ENCODE measurements at regions not wholly inside any gene's neighbourhood (a gene's known extent, or its start where the extent isn't known, plus 50 kb on each side); places are given as distances from the start of the nearest gene placed in this dataset.
"Not testable (repeated sequence)": the region's sequence is repeated elsewhere in the genome, so short reads cannot be mapped to it uniquely, and the experiment has no call there.

GRCh38 chr15:69910514-69910913 is 187.2 kb downstream of the TLE3 start:
- DNase-seq (ENCODE audit: low read depth, low spot score): no peak

- no peak for DNase-seq (ENCODE audit: low read depth, low spot score)
These were observed 185.6 kb downstream of the TLE3 start for GRCh38 chr15:69912116-69912515.

- DNase-seq (ENCODE audit: low read depth, low spot score): no peak
These were observed 183.7 kb downstream of the TLE3 start for GRCh38 chr15:69914040-69914439.

- DNase-seq (ENCODE audit: low read depth, low spot score): no peak
These were observed 182.8 kb downstream of the TLE3 start for GRCh38 chr15:69914960-69915359.

- no peak for DNase-seq (ENCODE audit: low read depth, low spot score)
These were observed 181.4 kb downstream of the TLE3 start for GRCh38 chr15:69916169-69916785.

- no peak for DNase-seq (ENCODE audit: low read depth, low spot score)
These were observed 180.7 kb downstream of the TLE3 start for GRCh38 chr15:69917056-69917455.

- DNase-seq (ENCODE audit: low read depth, low spot score): no peak
These were observed 177.9 kb downstream of the TLE3 start for GRCh38 chr15:69919816-69920215.

GRCh38 chr15:69920221-69920620 is 177.5 kb downstream of the TLE3 start:
- no peak for DNase-seq (ENCODE audit: low read depth, low spot score)

GRCh38 chr15:69921626-69922619 is 175.8 kb downstream of the TLE3 start:
- no peak for DNase-seq (ENCODE audit: low read depth, low spot score)

GRCh38 chr15:69924531-69924930 is 173.2 kb downstream of the TLE3 start:
- no peak for DNase-seq (ENCODE audit: low read depth, low spot score)

GRCh38 chr15:69926006-69926405 is 171.7 kb downstream of the TLE3 start:
- DNase-seq (ENCODE audit: low read depth, low spot score): no peak

- DNase-seq (ENCODE audit: low read depth, low spot score): no peak
These were observed 171.0 kb downstream of the TLE3 start for GRCh38 chr15:69926721-69927120.

- DNase-seq (ENCODE audit: low read depth, low spot score): not testable (repeated sequence)
These were observed 168.8 kb downstream of the TLE3 start for GRCh38 chr15:69928890-69929289.

GRCh38 chr15:69929905-69930630 is 167.6 kb downstream of the TLE3 start:
- DNase-seq (ENCODE audit: low read depth, low spot score): no peak

GRCh38 chr15:69930754-69931153 is 167.0 kb downstream of the TLE3 start:
- DNase-seq (ENCODE audit: low read depth, low spot score): no peak

GRCh38 chr15:69931156-69931555 is 166.6 kb downstream of the TLE3 start:
- DNase-seq (ENCODE audit: low read depth, low spot score): no peak

GRCh38 chr15:69934607-69935006 is 163.1 kb downstream of the TLE3 start:
- no peak for DNase-seq (ENCODE audit: low read depth, low spot score)

- no peak for DNase-seq (ENCODE audit: low read depth, low spot score)
These were observed 157.9 kb downstream of the TLE3 start for GRCh38 chr15:69939513-69940440.

GRCh38 chr15:69940441-69941300 is 157.0 kb downstream of the TLE3 start:
- no peak for DNase-seq (ENCODE audit: low read depth, low spot score)

GRCh38 chr15:69941301-69941605 is 156.5 kb downstream of the TLE3 start:
- DNase-seq (ENCODE audit: low read depth, low spot score): no peak

Data from activated naive CD8-positive, alpha-beta T cell treated with anti-CD3 and anti-CD28 coated beads, Interleukin-2, amount 50 U/mL, for 16 hours (primary cell).